Ishikawa (cell line): ENCODE measurements at regions not wholly inside any gene's neighbourhood (a gene's known extent, or its start where the extent isn't known, plus 50 kb on each side); places are given as distances from the start of the nearest gene placed in this dataset.

ENCODE experiments used
- CEBPB ChIP-seq: IDR thresholded peaks from 2 replicates; pipeline ENCODE4 v1.6.1; 2012
- CREB1 ChIP-seq: IDR thresholded peaks from 2 replicates; pipeline ENCODE4 v1.6.1; 2012; ENCODE audit warnings: low read depth
- EGR1 ChIP-seq: IDR thresholded peaks from 2 replicates; pipeline ENCODE4 v1.6.1; 2012
- EP300 ChIP-seq: IDR thresholded peaks from 2 replicates; pipeline ENCODE4 v1.6.1; 2012; ENCODE audit warnings: borderline replicate concordance
- FOXM1 ChIP-seq: IDR thresholded peaks from 2 replicates; pipeline ENCODE4 v1.6.1; 2012; ENCODE audit warnings: low read depth, borderline replicate concordance
- MAX ChIP-seq: IDR thresholded peaks from 2 replicates; pipeline ENCODE4 v1.6.1; 2012
- NFIC ChIP-seq: IDR thresholded peaks from 2 replicates; pipeline ENCODE4 v1.6.1; 2012
- RAD21 ChIP-seq: IDR thresholded peaks from 2 replicates; pipeline ENCODE4 v1.6.1; 2012; ENCODE audit warnings: low read depth
- REST ChIP-seq: IDR thresholded peaks from 2 replicates; pipeline ENCODE4 v1.6.1; 2012; ENCODE audit warnings: low read depth, mild to moderate bottlenecking
- TAF1 ChIP-seq: IDR thresholded peaks from 2 replicates; pipeline ENCODE4 v1.6.1; 2012; ENCODE audit warnings: low read depth, mild to moderate bottlenecking
- TCF12 ChIP-seq: IDR thresholded peaks from 2 replicates; pipeline ENCODE4 v1.6.1; 2012; ENCODE audit warnings: low read depth
- TEAD4 ChIP-seq: IDR thresholded peaks from 2 replicates; pipeline ENCODE4 v1.6.1; 2012
- USF1 ChIP-seq: IDR thresholded peaks from 2 replicates; pipeline ENCODE4 v1.6.1; 2012
- YY1 ChIP-seq: IDR thresholded peaks from 2 replicates; pipeline ENCODE4 v1.6.1; 2012; ENCODE audit warnings: low read depth
- ZBTB7A ChIP-seq: IDR thresholded peaks from 2 replicates; pipeline ENCODE4 v1.6.1; 2012; ENCODE audit warnings: low read depth

GRCh38 chr12:47314996-47315395, 235.2 kb upstream of the AMIGO2 start:
- TF ChIP-seq REST (no peak), RAD21 (no peak), YY1 (no peak), ZBTB7A (no peak), TCF12 (no peak), TAF1 (no peak), CREB1 (no peak), FOXM1 (no peak), USF1 (no peak), NFIC (no peak)

- TF ChIP-seq REST, result no peak
- TF ChIP-seq NFIC, result no peak
- no peak for TF ChIP-seq CREB1
- no peak for TF ChIP-seq CEBPB
- TF ChIP-seq RAD21, result no peak
- no peak for TF ChIP-seq TAF1
- TF ChIP-seq TEAD4, result no peak
- TF ChIP-seq YY1, result no peak
Measured at GRCh38 chr12:47312808-47313426, 233.2 kb upstream of the AMIGO2 start.

GRCh38 chr12:47312147-47312546, 232.4 kb upstream of the AMIGO2 start:
- TF ChIP-seq YY1 (no peak), TAF1 (no peak), ZBTB7A (no peak), MAX (no peak), EGR1 (no peak), TEAD4 (no peak), USF1 (no peak), RAD21 (no peak)

- TF ChIP-seq FOXM1, result no peak
- no peak for TF ChIP-seq TCF12
- TF ChIP-seq NFIC, result no peak
- TF ChIP-seq EP300, result no peak
- TF ChIP-seq TAF1, result no peak
- no peak for TF ChIP-seq MAX
- TF ChIP-seq USF1, result no peak
- no peak for TF ChIP-seq TEAD4
- TF ChIP-seq CEBPB, result no peak
- TF ChIP-seq REST, result no peak
- no peak for TF ChIP-seq EGR1
- TF ChIP-seq RAD21, result no peak
- no peak for TF ChIP-seq ZBTB7A
Measured at GRCh38 chr12:47311568-47311967, 231.8 kb upstream of the AMIGO2 start.
